ENCODE measurements at regions not wholly inside any gene's neighbourhood (a gene's known extent, or its start where the extent isn't known, plus 50 kb on each side); places are given as distances from the start of the nearest gene placed in this dataset.

GRCh38 chr11:32215157-32215556, 124.3 kb downstream of the RCN1 start:
- Histone ChIP-seq H3K4me1 (ENCODE audit: control insufficient read depth, insufficient read depth, low read length) (no peaks in the 10 kb centered on the region), H3K36me3 (ENCODE audit: control insufficient read depth, insufficient read depth, low read length) (no peaks in the 10 kb centered on the region), H3K9me3 (ENCODE audit: control insufficient read depth, low read length) (no peaks in the 10 kb centered on the region), H3K4me3 (ENCODE audit: low read length) (no peak overlapping the region), H3K9ac (ENCODE audit: low read length) (no peak overlapping the region), H3K27me3 (ENCODE audit: control insufficient read depth, insufficient read depth, low read length) (no peaks in the 10 kb centered on the region)

- Histone ChIP-seq H3K4me3 (ENCODE audit: low read length) (no peak overlapping the region), H3K4me1 (ENCODE audit: control insufficient read depth, insufficient read depth, low read length) (no peaks in the 10 kb centered on the region), H3K9me3 (ENCODE audit: control insufficient read depth, low read length) (no peaks in the 10 kb centered on the region), H3K27me3 (ENCODE audit: control insufficient read depth, insufficient read depth, low read length) (no peaks in the 10 kb centered on the region), H3K9ac (ENCODE audit: low read length) (no peak overlapping the region), H3K36me3 (ENCODE audit: control insufficient read depth, insufficient read depth, low read length) (no peaks in the 10 kb centered on the region)
Observed at GRCh38 chr11:32216749-32217148, 125.9 kb downstream of the RCN1 start.

GRCh38 chr11:32219320-32219719, 128.4 kb downstream of the RCN1 start:
- no peaks in the 10 kb centered on the region for H3K9me3 ChIP-seq (ENCODE audit: control insufficient read depth, low read length)
- no peaks in the 10 kb centered on the region for H3K27me3 ChIP-seq (ENCODE audit: control insufficient read depth, insufficient read depth, low read length)
- no peaks in the 10 kb centered on the region for H3K36me3 ChIP-seq (ENCODE audit: control insufficient read depth, insufficient read depth, low read length)
- H3K4me1 ChIP-seq (ENCODE audit: control insufficient read depth, insufficient read depth, low read length), result no peaks in the 10 kb centered on the region
- H3K9ac ChIP-seq (ENCODE audit: low read length), result no peak overlapping the region
- no peak overlapping the region for H3K4me3 ChIP-seq (ENCODE audit: low read length)

GRCh38 chr11:32221476-32222032, 130.7 kb downstream of the RCN1 start:
- Histone ChIP-seq H3K27me3 (ENCODE audit: control insufficient read depth, insufficient read depth, low read length) (no peaks in the 10 kb centered on the region), H3K36me3 (ENCODE audit: control insufficient read depth, insufficient read depth, low read length) (no peaks in the 10 kb centered on the region)

GRCh38 chr11:32224580-32224979, 133.7 kb downstream of the RCN1 start:
- no peaks in the 10 kb centered on the region for H3K4me1 ChIP-seq (ENCODE audit: control insufficient read depth, insufficient read depth, low read length)
- H3K36me3 ChIP-seq (ENCODE audit: control insufficient read depth, insufficient read depth, low read length), result no peaks in the 10 kb centered on the region
- H3K9me3 ChIP-seq (ENCODE audit: control insufficient read depth, low read length), result no peaks in the 10 kb centered on the region
- H3K9ac ChIP-seq (ENCODE audit: low read length), result no peak overlapping the region
- no peaks in the 10 kb centered on the region for H3K27me3 ChIP-seq (ENCODE audit: control insufficient read depth, insufficient read depth, low read length)
- H3K4me3 ChIP-seq (ENCODE audit: low read length), result no peak overlapping the region

More at GRCh38 chr11:32221476-32222032, 130.7 kb downstream of the RCN1 start:
- Histone ChIP-seq H3K4me3 (ENCODE audit: low read length) (no peak overlapping the region), H3K4me1 (ENCODE audit: control insufficient read depth, insufficient read depth, low read length) (no peaks in the 10 kb centered on the region), H3K9me3 (ENCODE audit: control insufficient read depth, low read length) (no peaks in the 10 kb centered on the region), H3K9ac (ENCODE audit: low read length) (no peak overlapping the region)

GRCh38 chr11:32225571-32226285, 134.9 kb downstream of the RCN1 start:
- Histone ChIP-seq H3K4me3 (ENCODE audit: low read length) (no peak overlapping the region), H3K4me1 (ENCODE audit: control insufficient read depth, insufficient read depth, low read length) (no peaks in the 10 kb centered on the region), H3K36me3 (ENCODE audit: control insufficient read depth, insufficient read depth, low read length) (no peaks in the 10 kb centered on the region), H3K27me3 (ENCODE audit: control insufficient read depth, insufficient read depth, low read length) (no peaks in the 10 kb centered on the region), H3K9me3 (ENCODE audit: control insufficient read depth, low read length) (no peaks in the 10 kb centered on the region), H3K9ac (ENCODE audit: low read length) (no peak overlapping the region)

GRCh38 chr11:32226480-32226879, 135.6 kb downstream of the RCN1 start:
- Histone ChIP-seq H3K9ac (ENCODE audit: low read length) (no peak overlapping the region), H3K4me3 (ENCODE audit: low read length) (no peak overlapping the region), H3K27me3 (ENCODE audit: control insufficient read depth, insufficient read depth, low read length) (no peaks in the 10 kb centered on the region), H3K36me3 (ENCODE audit: control insufficient read depth, insufficient read depth, low read length) (no peaks in the 10 kb centered on the region), H3K9me3 (ENCODE audit: control insufficient read depth, low read length) (no peaks in the 10 kb centered on the region), H3K4me1 (ENCODE audit: control insufficient read depth, insufficient read depth, low read length) (no peaks in the 10 kb centered on the region)

- H3K9me3 ChIP-seq (ENCODE audit: control insufficient read depth, low read length), result no peaks in the 10 kb centered on the region
- H3K36me3 ChIP-seq (ENCODE audit: control insufficient read depth, insufficient read depth, low read length), result no peaks in the 10 kb centered on the region
- H3K4me1 ChIP-seq (ENCODE audit: control insufficient read depth, insufficient read depth, low read length), result no peaks in the 10 kb centered on the region
- H3K27me3 ChIP-seq (ENCODE audit: control insufficient read depth, insufficient read depth, low read length), result no peaks in the 10 kb centered on the region
- no peak overlapping the region for H3K4me3 ChIP-seq (ENCODE audit: low read length)
- H3K9ac ChIP-seq (ENCODE audit: low read length), result no peak overlapping the region
Observed at GRCh38 chr11:32229576-32230240, 138.8 kb downstream of the RCN1 start.

- no peaks in the 10 kb centered on the region for H3K36me3 ChIP-seq (ENCODE audit: control insufficient read depth, insufficient read depth, low read length)
- H3K4me1 ChIP-seq (ENCODE audit: control insufficient read depth, insufficient read depth, low read length), result no peaks in the 10 kb centered on the region
- H3K9me3 ChIP-seq (ENCODE audit: control insufficient read depth, low read length), result no peaks in the 10 kb centered on the region
- H3K27me3 ChIP-seq (ENCODE audit: control insufficient read depth, insufficient read depth, low read length), result no peaks in the 10 kb centered on the region
- no peak overlapping the region for H3K4me3 ChIP-seq (ENCODE audit: low read length)
- no peak overlapping the region for H3K9ac ChIP-seq (ENCODE audit: low read length)
Observed at GRCh38 chr11:32231909-32232493, 141.1 kb downstream of the RCN1 start.

- Histone ChIP-seq H3K4me1 (ENCODE audit: control insufficient read depth, insufficient read depth, low read length) (no peaks in the 10 kb centered on the region), H3K4me3 (ENCODE audit: low read length) (no peak overlapping the region), H3K9me3 (ENCODE audit: control insufficient read depth, low read length) (no peaks in the 10 kb centered on the region), H3K9ac (ENCODE audit: low read length) (no peak overlapping the region), H3K27me3 (ENCODE audit: control insufficient read depth, insufficient read depth, low read length) (no peaks in the 10 kb centered on the region), H3K36me3 (ENCODE audit: control insufficient read depth, insufficient read depth, low read length) (no peaks in the 10 kb centered on the region)
Observed at GRCh38 chr11:32232516-32232915, 141.6 kb downstream of the RCN1 start.

- Histone ChIP-seq H3K9me3 (ENCODE audit: control insufficient read depth, low read length) (no peaks in the 10 kb centered on the region), H3K27me3 (ENCODE audit: control insufficient read depth, insufficient read depth, low read length) (no peaks in the 10 kb centered on the region), H3K4me3 (ENCODE audit: low read length) (no peak overlapping the region), H3K4me1 (ENCODE audit: control insufficient read depth, insufficient read depth, low read length) (no peaks in the 10 kb centered on the region), H3K9ac (ENCODE audit: low read length) (no peak overlapping the region), H3K36me3 (ENCODE audit: control insufficient read depth, insufficient read depth, low read length) (no peaks in the 10 kb centered on the region)
Observed at GRCh38 chr11:32233276-32233675, 142.4 kb downstream of the RCN1 start.

GRCh38 chr11:32233928-32234327, 143.1 kb downstream of the RCN1 start:
- no peaks in the 10 kb centered on the region for H3K4me1 ChIP-seq (ENCODE audit: control insufficient read depth, insufficient read depth, low read length)
- H3K27me3 ChIP-seq (ENCODE audit: control insufficient read depth, insufficient read depth, low read length), result no peaks in the 10 kb centered on the region
- no peaks in the 10 kb centered on the region for H3K36me3 ChIP-seq (ENCODE audit: control insufficient read depth, insufficient read depth, low read length)
- H3K9me3 ChIP-seq (ENCODE audit: control insufficient read depth, low read length), result no peaks in the 10 kb centered on the region
- H3K4me3 ChIP-seq (ENCODE audit: low read length), result no peak overlapping the region
- no peak overlapping the region for H3K9ac ChIP-seq (ENCODE audit: low read length)
